Type B pancreatic cell (in vitro differentiated cells): ENCODE measurements at regions not wholly inside any gene's neighbourhood (a gene's known extent, or its start where the extent isn't known, plus 50 kb on each side); places are given as distances from the start of the nearest gene placed in this dataset.

Source experiments
- DNase-seq: peaks from one replicate; pipeline ENCODE4 v3.0.0; 2021; ENCODE audit warnings: mixed read lengths; ENCODE audit not compliant: unreplicated experiment; ENCODE audit errors: extremely low spot score
- H3K27ac Mint-ChIP-seq: 2 replicates; pipeline ENCODE4 v1.8.0; 2021; ENCODE audit warnings: mild to moderate bottlenecking, mixed read lengths
- H3K27me3 Mint-ChIP-seq: 2 replicates; pipeline ENCODE4 v1.8.0; 2021; ENCODE audit warnings: mixed read lengths
- H3K36me3 Mint-ChIP-seq: 2 replicates; pipeline ENCODE4 v1.8.0; 2021; ENCODE audit warnings: mixed read lengths
- H3K4me1 Mint-ChIP-seq: one replicate; pipeline ENCODE4 v1.8.0; 2021; ENCODE audit warnings: mixed read lengths; ENCODE audit not compliant: unreplicated experiment
- H3K4me3 Mint-ChIP-seq: 2 replicates; pipeline ENCODE4 v1.8.0; 2021; ENCODE audit warnings: mild to moderate bottlenecking, mixed read lengths
- H3K9me3 Mint-ChIP-seq: 2 replicates; pipeline ENCODE4 v1.8.0; 2021; ENCODE audit warnings: mixed read lengths
- TF ChIP-seq, protein P1 (sequence below): fragments of 200-600 bp; sonication (generic); conservative IDR thresholded peaks from 2 replicates; pipeline ENCODE4 v1.5.0; 2021; ENCODE audit warnings: antibody characterized with exemption, mild to moderate bottlenecking

DNA sequence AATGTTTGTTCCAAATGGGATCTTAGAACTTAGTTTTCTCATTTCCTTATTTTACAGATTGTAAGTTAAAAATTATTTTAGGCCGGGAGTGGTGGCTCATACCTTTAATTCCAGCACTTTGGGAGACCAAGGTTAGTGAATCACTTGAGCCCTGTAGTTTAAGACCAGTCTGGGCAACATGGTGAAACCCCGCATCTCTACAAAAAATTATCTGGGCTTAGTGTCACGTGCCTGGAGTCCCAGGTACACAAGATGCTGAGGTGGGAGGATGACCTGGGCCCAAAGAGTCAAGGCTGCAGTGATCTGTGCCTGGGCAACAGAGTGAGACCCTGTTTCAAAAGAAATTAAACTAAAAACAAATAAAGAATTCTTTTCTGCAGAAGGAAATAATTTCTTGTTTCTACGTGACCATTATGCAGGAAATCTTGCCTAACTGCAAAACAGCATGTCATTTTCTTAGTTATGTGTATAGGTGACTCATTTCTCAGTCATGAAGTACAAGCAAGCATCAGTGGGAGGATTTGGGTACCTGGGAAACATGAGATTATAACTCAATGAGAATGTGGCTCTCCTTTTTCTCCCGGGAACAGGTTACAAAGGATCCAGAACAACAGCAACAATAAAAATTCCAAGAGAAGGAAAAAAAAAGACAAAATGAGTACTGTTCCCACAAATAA, 375.1 kb upstream of the ST8SIA4 start:
- no peaks in the 10 kb centered on the region for H3K36me3 Mint-ChIP-seq
- H3K27ac Mint-ChIP-seq, result no peak overlapping the region
- H3K27me3 Mint-ChIP-seq, result no peaks in the 10 kb centered on the region
- H3K4me3 Mint-ChIP-seq, result no peak overlapping the region
- H3K4me1 Mint-ChIP-seq, result no peaks in the 10 kb centered on the region
- no peaks in the 10 kb centered on the region for H3K9me3 Mint-ChIP-seq
- no peak for DNase-seq
- TF ChIP-seq, protein P1, sequence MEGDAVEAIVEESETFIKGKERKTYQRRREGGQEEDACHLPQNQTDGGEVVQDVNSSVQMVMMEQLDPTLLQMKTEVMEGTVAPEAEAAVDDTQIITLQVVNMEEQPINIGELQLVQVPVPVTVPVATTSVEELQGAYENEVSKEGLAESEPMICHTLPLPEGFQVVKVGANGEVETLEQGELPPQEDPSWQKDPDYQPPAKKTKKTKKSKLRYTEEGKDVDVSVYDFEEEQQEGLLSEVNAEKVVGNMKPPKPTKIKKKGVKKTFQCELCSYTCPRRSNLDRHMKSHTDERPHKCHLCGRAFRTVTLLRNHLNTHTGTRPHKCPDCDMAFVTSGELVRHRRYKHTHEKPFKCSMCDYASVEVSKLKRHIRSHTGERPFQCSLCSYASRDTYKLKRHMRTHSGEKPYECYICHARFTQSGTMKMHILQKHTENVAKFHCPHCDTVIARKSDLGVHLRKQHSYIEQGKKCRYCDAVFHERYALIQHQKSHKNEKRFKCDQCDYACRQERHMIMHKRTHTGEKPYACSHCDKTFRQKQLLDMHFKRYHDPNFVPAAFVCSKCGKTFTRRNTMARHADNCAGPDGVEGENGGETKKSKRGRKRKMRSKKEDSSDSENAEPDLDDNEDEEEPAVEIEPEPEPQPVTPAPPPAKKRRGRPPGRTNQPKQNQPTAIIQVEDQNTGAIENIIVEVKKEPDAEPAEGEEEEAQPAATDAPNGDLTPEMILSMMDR, result no peak

DNA sequence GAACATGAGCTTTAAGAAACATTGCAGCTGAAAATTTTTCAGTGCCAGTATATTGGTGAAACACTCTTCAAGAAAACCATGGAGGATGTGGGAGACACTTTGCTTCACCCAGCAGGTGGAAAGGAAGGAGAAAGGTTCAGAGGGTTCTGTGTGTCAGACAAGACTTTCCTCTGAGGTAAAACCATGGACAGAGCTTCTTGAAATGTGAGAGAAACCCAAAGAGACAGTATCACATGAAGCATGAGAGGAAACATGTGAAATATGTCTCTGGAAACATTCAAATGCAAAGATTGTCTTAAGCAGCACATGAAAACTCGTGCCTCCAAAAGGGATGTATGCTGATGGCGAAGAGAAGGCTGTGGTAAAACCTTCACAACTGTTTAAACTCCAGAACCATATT, 368.9 kb upstream of the ST8SIA4 start:
- Mint-ChIP-seq H3K36me3 (no peaks in the 10 kb centered on the region), H3K27me3 (no peaks in the 10 kb centered on the region), H3K9me3 (no peaks in the 10 kb centered on the region), H3K4me3 (no peak overlapping the region), H3K27ac (no peak overlapping the region), H3K4me1 (no peaks in the 10 kb centered on the region)
- TF ChIP-seq, protein P1, result no peak
- no peak for DNase-seq

- TF ChIP-seq, protein P1, result no peak
- Mint-ChIP-seq H3K27me3 (no peaks in the 10 kb centered on the region), H3K27ac (no peak overlapping the region), H3K9me3 (no peaks in the 10 kb centered on the region), H3K4me3 (no peak overlapping the region), H3K36me3 (no peaks in the 10 kb centered on the region), H3K4me1 (no peaks in the 10 kb centered on the region)
- no peak for DNase-seq
Observed at GRCh38 chr5:101271416-101271815, 368.3 kb upstream of the ST8SIA4 start.

GRCh38 chr5:101260857-101261256, 357.8 kb upstream of the ST8SIA4 start:
- H3K36me3 Mint-ChIP-seq, result no peaks in the 10 kb centered on the region
- no peaks in the 10 kb centered on the region for H3K4me1 Mint-ChIP-seq
- H3K27ac Mint-ChIP-seq, result no peak overlapping the region
- no peaks in the 10 kb centered on the region for H3K27me3 Mint-ChIP-seq
- no peak overlapping the region for H3K4me3 Mint-ChIP-seq
- no peak for DNase-seq
- H3K9me3 Mint-ChIP-seq, result no peaks in the 10 kb centered on the region
- TF ChIP-seq, protein P1, result no peak

DNA sequence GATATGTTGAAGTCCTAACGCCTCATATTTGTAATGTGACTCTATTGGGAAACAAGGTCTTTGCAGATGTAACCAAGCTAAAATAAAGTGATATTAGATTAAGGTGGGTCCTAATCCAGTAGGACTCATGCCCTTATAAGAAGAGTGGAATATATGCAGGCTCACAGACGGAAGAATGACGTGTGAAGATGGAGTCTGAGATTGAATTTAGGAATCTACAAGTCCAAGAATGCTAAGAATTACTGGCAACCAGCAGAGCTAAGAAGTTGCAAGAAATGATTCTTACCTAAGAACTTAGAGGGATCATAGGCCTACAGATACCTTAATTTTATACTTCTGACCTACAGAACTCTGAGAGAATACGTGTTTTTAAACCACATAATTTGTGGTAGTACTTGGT, 350.0 kb upstream of the ST8SIA4 start:
- DNase-seq, result no peak
- Mint-ChIP-seq H3K4me1 (no peaks in the 10 kb centered on the region), H3K4me3 (no peak overlapping the region), H3K27me3 (no peaks in the 10 kb centered on the region), H3K36me3 (no peaks in the 10 kb centered on the region), H3K27ac (no peak overlapping the region), H3K9me3 (no peaks in the 10 kb centered on the region)
- TF ChIP-seq, protein P1, result no peak

DNA sequence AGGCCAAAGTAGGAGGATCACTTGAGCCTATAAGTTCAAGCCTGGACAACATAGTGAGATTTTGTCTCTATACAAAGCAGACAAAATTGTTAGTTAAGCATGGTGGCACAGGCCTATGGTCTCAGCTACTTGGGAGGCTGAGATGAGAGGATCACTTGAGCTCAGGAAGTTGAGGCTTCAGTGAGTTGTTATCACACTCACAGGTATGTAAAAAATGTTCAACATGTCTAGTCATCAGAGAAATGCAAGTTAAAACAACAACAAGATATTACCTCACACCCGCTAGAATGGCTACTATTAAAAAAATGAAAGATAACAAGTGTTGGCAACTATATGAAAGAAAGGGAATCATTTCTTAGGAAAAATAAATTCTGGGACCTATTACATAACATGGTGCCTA, 341.5 kb upstream of the ST8SIA4 start:
- TF ChIP-seq, protein P1, result no peak
- Mint-ChIP-seq H3K4me1 (no peaks in the 10 kb centered on the region), H3K27me3 (no peaks in the 10 kb centered on the region), H3K9me3 (no peaks in the 10 kb centered on the region), H3K27ac (no peak overlapping the region), H3K36me3 (no peaks in the 10 kb centered on the region), H3K4me3 (no peak overlapping the region)
- DNase-seq, result no peak
